Rectal smooth muscle tissue (tissue), 1 donor: ENCODE measurements at regions not wholly inside any gene's neighbourhood (a gene's known extent, or its start where the extent isn't known, plus 50 kb on each side); places are given as distances from the start of the nearest gene placed in this dataset.

ENCODE experiments used
- H3K27ac ChIP-seq: one replicate; pipeline ENCODE4 v1.7.0; 2013; ENCODE audit warnings: low read depth, low read length, inconsistent platforms
- H3K27me3 ChIP-seq: one replicate; pipeline ENCODE4 v1.7.0; 2013; ENCODE audit warnings: low read length; ENCODE audit not compliant: control insufficient read depth, insufficient read depth
- H3K36me3 ChIP-seq: one replicate; pipeline ENCODE4 v1.7.0; 2013; ENCODE audit warnings: low read length; ENCODE audit not compliant: control insufficient read depth, insufficient read depth
- H3K4me1 ChIP-seq: one replicate; pipeline ENCODE4 v1.7.0; 2013; ENCODE audit warnings: low read length; ENCODE audit not compliant: control insufficient read depth, insufficient read depth
- H3K4me3 ChIP-seq: one replicate; pipeline ENCODE4 v1.7.0; 2013; ENCODE audit warnings: low read length
- H3K9ac ChIP-seq: one replicate; pipeline ENCODE4 v1.7.0; 2013; ENCODE audit warnings: low read length

DNA sequence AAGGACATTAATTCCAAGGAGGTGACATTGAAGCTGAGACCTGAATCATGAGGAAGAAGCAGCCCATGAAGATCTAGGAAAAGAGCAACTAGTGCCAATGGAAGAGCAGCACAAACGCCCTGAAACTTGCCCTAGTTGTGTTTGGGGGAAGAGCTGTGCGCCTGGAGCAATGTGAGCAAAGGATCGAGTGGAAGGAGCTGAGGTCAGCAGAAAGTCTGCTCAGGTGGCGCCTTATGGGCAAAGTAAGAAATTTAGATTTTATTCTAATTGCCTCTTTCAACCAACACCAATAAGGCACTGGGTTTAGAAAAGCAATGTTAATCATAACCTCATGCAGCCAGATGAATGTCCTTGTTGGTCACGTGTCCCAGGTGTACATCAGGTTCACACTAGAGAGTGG, 226.0 kb upstream of the THSD7B start:
- Histone ChIP-seq H3K4me1 (no peaks in the 10 kb centered on the region), H3K27me3 (no peaks in the 10 kb centered on the region), H3K27ac (no peak overlapping the region), H3K4me3 (no peak overlapping the region), H3K36me3 (no peaks in the 10 kb centered on the region), H3K9ac (no peak overlapping the region)

DNA sequence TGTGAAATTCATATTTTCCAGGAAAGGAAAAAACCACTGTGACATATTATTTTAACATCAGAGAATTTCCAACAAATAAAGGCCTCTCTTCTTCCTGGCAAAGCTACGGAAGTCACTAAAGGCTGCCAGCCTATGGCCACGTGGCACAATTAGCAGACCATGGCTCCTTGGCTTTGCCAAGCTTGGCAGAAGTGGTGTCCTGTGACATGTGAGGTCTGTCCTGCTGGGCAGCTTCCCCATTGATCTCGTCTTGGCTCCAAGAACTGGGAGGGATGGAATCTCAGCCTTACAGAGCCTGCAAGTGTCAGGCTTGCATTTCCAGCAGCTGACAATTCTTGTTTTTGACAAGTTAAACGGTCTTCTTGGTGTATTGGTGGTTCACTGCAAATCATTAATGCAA, 226.9 kb upstream of the THSD7B start:
- H3K36me3 ChIP-seq, result no peaks in the 10 kb centered on the region
- no peaks in the 10 kb centered on the region for H3K4me1 ChIP-seq
- no peak overlapping the region for H3K4me3 ChIP-seq
- H3K9ac ChIP-seq, result no peak overlapping the region
- no peak overlapping the region for H3K27ac ChIP-seq
- H3K27me3 ChIP-seq, result no peaks in the 10 kb centered on the region

DNA sequence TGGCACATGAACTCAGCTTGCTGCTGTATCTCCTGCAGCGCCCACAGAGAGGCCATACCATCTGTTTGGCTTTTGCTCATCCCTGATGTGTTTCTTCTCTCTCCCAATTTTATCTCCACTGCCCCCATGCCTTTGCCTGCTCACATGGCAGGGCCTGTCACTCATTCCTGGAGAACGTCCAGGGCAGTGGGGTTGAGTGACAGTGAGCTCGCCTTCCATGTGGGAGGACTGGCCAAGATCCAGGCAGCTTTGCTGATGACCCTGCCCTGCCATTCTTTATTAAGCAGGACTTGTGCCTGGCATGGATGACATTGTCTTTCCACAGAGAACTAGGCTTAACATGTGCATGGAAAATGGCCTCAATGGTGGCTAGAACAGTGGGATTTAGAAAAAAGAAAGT, 230.5 kb upstream of the THSD7B start:
- H3K4me3 ChIP-seq, result no peak overlapping the region
- no peaks in the 10 kb centered on the region for H3K36me3 ChIP-seq
- H3K27ac ChIP-seq, result no peak overlapping the region
- no peaks in the 10 kb centered on the region for H3K4me1 ChIP-seq
- H3K9ac ChIP-seq, result no peak overlapping the region
- no peaks in the 10 kb centered on the region for H3K27me3 ChIP-seq

DNA sequence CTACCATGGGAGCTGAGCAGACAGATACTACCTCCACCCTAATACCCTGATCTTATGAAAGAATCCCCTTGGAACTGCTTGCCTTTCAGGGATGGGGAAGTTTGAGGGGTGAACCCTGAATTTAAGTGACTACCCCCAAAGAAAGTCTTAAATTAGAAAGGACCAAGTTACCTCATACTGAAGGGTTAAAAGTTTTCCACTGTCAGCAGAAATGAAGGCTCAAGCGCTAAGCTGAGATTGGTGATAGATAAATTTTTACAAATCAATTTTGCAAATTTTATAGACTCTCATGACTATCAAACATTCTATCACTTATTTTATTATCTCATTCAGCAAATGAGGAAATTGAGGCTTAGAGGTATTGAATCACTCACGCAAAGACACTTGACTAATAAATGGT, 233.2 kb upstream of the THSD7B start:
- Histone ChIP-seq H3K9ac (no peak overlapping the region), H3K36me3 (no peaks in the 10 kb centered on the region), H3K27me3 (no peaks in the 10 kb centered on the region), H3K4me3 (no peak overlapping the region), H3K27ac (no peak overlapping the region), H3K4me1 (no peaks in the 10 kb centered on the region)

DNA sequence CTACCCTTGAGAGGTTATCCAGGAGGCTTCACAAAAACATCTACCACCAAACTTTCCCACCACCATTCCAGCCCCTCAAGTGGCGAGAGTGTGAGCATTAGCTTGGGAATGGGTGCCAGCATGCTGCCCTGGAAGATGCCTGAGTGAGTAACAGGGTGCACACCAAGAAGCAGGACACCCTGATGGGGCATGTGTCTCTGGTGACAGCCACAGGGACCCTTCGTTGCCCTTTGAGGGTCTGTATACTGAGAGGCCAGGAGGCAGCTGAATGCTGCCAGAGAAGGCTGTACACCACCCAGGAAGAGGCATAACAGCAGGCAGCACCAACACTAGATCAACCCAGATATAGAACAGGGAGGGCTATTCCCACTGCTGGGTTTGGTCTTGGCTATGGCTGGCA, 233.6 kb upstream of the THSD7B start:
- H3K27ac ChIP-seq, result no peak overlapping the region
- H3K36me3 ChIP-seq, result no peaks in the 10 kb centered on the region
- no peak overlapping the region for H3K4me3 ChIP-seq
- no peak overlapping the region for H3K9ac ChIP-seq
- H3K4me1 ChIP-seq, result no peaks in the 10 kb centered on the region
- no peaks in the 10 kb centered on the region for H3K27me3 ChIP-seq

DNA sequence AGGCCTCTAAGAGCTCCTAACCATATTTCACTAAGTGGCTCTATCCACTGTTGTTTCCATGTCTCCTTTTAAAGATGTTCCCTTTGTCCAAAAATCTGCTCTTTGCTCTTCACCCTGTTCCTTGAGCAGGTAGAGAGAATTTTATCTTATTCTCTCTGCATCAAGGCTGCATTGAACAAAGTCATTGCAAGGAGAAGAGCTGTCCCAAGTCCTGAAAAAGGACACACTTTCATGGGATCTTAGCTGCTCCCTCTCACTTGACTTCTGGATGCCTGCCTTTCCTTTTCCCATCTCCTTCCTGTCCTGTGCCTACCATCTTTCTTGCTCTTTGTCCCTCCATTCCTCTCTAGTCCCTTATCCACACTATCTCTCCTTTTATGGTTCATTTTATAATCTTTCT, 235.2 kb upstream of the THSD7B start:
- Histone ChIP-seq H3K27me3 (no peaks in the 10 kb centered on the region), H3K27ac (no peak overlapping the region), H3K4me3 (no peak overlapping the region), H3K4me1 (no peaks in the 10 kb centered on the region), H3K9ac (no peak overlapping the region), H3K36me3 (no peaks in the 10 kb centered on the region)

DNA sequence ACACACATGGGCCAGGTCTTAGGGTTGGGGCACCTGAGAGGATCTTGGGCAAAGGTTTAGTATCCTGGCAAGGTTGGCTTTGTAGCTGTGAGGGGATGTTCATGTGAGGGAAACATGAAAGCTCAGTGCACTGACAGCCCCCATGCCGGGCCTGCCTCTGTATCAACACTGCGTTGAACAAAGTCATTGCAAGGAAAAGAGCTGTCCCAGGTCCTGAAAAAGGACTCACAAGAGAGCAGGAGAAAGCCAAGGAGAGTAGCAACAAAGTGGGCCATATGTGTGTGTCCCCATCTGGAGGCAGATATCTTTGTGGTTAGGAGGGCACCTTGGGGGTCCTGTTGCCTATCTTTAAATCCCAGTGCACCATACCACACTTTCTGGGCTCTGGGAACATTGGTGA, 237.8 kb upstream of the THSD7B start:
- H3K9ac ChIP-seq, result no peak overlapping the region
- no peak overlapping the region for H3K27ac ChIP-seq
- no peaks in the 10 kb centered on the region for H3K27me3 ChIP-seq
- H3K4me3 ChIP-seq, result no peak overlapping the region
- no peaks in the 10 kb centered on the region for H3K36me3 ChIP-seq
- no peaks in the 10 kb centered on the region for H3K4me1 ChIP-seq

DNA sequence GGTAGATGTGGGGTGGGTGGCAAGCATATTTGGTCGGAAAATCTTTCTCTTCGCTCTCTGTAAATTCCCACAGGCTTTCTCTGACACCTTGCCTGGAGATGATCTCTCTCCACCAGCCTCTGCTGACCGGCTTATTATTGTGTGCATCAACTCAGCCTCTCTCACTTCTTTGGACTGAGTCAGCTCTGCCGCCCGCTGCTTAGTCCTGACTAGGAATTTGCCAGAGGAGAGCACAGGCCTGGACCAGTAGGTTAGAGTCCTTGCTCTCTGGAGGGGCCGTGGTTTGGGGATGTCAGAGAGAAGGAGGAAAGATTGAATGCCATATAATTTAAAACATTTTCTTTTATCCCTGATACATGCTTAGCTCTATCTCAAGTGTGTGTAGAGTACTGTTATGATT, 242.6 kb upstream of the THSD7B start:
- H3K27me3 ChIP-seq, result no peaks in the 10 kb centered on the region
- no peaks in the 10 kb centered on the region for H3K4me1 ChIP-seq
- H3K36me3 ChIP-seq, result no peaks in the 10 kb centered on the region
- no peak overlapping the region for H3K27ac ChIP-seq
- no peak overlapping the region for H3K4me3 ChIP-seq
- H3K9ac ChIP-seq, result no peak overlapping the region

DNA sequence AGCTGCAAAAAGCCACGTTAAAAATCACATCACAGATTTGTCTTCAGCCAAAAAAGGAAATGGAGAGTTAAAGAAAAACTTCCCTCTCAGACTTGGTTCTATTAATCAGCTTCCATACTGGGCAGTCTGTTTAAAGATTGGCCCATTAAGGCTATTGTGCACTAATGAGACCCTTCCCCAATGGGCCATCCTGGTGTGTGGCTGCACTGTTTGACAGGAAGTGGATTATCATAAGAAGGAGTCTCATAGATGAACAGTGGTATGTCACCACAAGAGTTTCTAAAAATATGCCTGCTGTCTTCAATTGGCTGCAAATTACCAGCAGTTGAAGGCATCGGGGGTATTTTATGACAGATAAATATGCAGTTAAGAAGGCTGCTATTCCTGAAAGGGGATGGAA, 247.6 kb upstream of the THSD7B start:
- no peaks in the 10 kb centered on the region for H3K36me3 ChIP-seq
- no peak overlapping the region for H3K4me3 ChIP-seq
- H3K27me3 ChIP-seq, result no peaks in the 10 kb centered on the region
- H3K9ac ChIP-seq, result no peak overlapping the region
- H3K27ac ChIP-seq, result no peak overlapping the region
- no peaks in the 10 kb centered on the region for H3K4me1 ChIP-seq

DNA sequence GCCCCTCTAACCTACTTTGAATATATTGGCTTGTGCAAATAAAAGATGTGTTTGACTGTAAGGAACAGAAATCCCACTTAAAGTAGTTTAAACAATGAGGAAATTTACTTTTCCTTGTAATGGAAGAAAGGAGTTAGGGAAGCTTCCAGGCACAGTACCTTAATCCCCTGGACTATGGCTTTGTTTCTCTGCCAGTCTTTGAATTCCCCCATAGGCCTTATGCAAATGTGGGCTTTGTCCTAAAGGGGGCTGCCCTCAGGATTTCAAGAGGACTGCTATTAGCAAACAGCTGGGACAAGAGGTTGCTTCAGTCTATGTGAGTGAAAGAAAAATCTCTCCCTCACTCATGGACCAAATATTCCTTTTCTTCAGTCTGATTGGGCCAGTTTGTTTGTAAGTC, 255.1 kb upstream of the THSD7B start:
- Histone ChIP-seq H3K4me1 (no peaks in the 10 kb centered on the region), H3K9ac (no peak overlapping the region), H3K27me3 (no peaks in the 10 kb centered on the region), H3K36me3 (no peaks in the 10 kb centered on the region), H3K4me3 (no peak overlapping the region), H3K27ac (no peak overlapping the region)

DNA sequence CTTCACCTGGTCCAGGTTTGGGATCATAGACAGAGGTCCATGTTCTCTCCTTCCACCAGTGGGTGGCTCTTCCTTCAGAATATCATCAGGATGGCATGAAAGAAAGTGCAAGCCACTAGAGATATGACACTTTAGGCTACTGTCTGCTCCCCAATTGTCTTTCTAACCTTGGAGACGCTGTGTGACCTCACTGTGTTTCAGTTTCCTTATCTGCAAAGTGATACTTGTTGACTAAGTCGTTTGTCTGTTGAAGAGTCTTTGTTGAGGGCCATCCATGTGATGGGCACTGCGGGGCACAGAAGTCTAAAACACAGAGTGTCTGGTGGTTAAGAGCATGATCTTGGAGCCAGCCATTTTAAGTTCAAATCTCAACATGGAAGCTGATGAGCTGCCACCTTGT, 259.9 kb upstream of the THSD7B start:
- Histone ChIP-seq H3K36me3 (no peaks in the 10 kb centered on the region), H3K27me3 (no peaks in the 10 kb centered on the region), H3K4me1 (no peaks in the 10 kb centered on the region), H3K9ac (no peak overlapping the region), H3K4me3 (no peak overlapping the region), H3K27ac (no peak overlapping the region)

DNA sequence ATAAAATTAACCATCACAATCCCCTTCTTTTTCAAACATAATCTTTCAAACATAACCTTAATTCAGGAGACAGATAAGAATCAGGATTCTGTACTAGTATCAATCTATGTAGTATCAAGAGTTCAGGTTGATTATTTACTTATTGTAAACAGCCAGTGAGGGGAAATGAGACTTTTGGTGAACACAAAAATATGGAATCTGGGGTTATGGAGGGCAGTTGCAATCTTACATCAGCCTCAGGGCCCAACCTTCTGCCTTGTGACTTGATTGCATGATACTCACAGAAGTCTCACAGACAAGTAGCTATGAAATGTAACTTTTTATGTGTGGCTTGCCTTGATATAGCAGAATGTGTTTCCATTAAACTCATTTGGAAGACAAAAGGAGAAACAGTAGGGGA, 262.7 kb upstream of the THSD7B start:
- no peaks in the 10 kb centered on the region for H3K4me1 ChIP-seq
- H3K27me3 ChIP-seq, result no peaks in the 10 kb centered on the region
- H3K4me3 ChIP-seq, result no peak overlapping the region
- H3K9ac ChIP-seq, result no peak overlapping the region
- H3K36me3 ChIP-seq, result no peaks in the 10 kb centered on the region
- no peak overlapping the region for H3K27ac ChIP-seq

DNA sequence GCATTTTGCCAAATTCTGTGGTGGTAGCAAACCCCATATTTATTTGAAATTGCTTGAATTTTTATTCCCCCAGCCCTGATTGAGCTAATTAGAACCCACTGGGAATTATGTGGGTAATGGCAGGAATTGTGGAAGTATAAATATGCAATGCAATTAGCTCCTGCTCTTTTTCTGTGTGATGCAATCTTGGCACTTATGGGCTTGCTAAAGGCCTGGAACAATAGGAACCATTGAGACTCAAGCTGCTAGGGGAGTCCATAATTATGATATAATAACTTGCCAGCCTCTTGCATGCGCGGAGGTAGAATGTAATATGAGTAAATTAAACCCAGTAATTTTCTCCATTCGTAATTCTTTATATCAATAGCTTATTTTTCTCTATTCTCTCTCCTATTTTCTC, 267.6 kb upstream of the THSD7B start:
- no peak overlapping the region for H3K4me3 ChIP-seq
- no peak overlapping the region for H3K27ac ChIP-seq
- H3K36me3 ChIP-seq, result no peaks in the 10 kb centered on the region
- no peak overlapping the region for H3K9ac ChIP-seq
- no peaks in the 10 kb centered on the region for H3K27me3 ChIP-seq
- H3K4me1 ChIP-seq, result no peaks in the 10 kb centered on the region

DNA sequence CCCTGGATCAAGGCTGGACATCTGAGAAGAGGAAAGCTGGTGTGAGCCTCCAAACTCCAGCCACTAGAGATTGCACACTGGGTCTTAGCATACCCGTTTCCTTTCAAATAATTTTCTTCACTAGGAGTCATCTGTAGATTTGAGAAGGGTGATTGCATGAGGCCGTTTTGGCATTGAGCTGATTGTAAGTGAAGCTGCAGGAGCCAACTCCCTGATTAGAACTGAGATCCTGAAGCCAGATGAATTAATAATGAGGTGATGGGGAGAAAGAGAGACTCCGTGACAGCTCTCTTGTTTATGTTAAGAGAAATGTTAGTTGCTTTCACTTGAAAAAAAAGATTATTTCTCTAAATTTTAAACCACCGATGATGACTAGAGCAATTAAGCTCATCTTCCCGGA, 268.4 kb upstream of the THSD7B start:
- H3K27ac ChIP-seq, result no peak overlapping the region
- no peaks in the 10 kb centered on the region for H3K4me1 ChIP-seq
- no peak overlapping the region for H3K4me3 ChIP-seq
- no peaks in the 10 kb centered on the region for H3K27me3 ChIP-seq
- no peaks in the 10 kb centered on the region for H3K36me3 ChIP-seq
- H3K9ac ChIP-seq, result no peak overlapping the region
